ENCODE measurements at regions not wholly inside any gene's neighbourhood (a gene's known extent, or its start where the extent isn't known, plus 50 kb on each side); places are given as distances from the start of the nearest gene placed in this dataset.
"Not testable (repeated sequence)": the region's sequence is repeated elsewhere in the genome, so short reads cannot be mapped to it uniquely, and the experiment has no call there.

GRCh38 chr4:63302078-63302477 lies 1107.2 kb downstream of the TECRL start:
- no peak for DNase-seq (ENCODE audit: low read depth)

- no peak for DNase-seq (ENCODE audit: low read depth)
Measured at GRCh38 chr4:63296773-63297172, 1112.5 kb downstream of the TECRL start.

- no peak for DNase-seq (ENCODE audit: low read depth)
Measured at GRCh38 chr4:63275491-63275890, 1133.8 kb downstream of the TECRL start.

GRCh38 chr4:63269156-63269555 lies 1140.1 kb downstream of the TECRL start:
- DNase-seq (ENCODE audit: low read depth) = no peak

GRCh38 chr4:63233671-63234070 lies 1175.6 kb downstream of the TECRL start:
- DNase-seq (ENCODE audit: low read depth) = no peak

- no peak for DNase-seq (ENCODE audit: low read depth)
Measured at GRCh38 chr4:63232058-63232457, 1177.2 kb downstream of the TECRL start.

GRCh38 chr4:63226229-63226628 lies 1183.0 kb downstream of the TECRL start:
- DNase-seq (ENCODE audit: low read depth) = no peak

GRCh38 chr4:63222466-63222865 lies 1186.8 kb downstream of the TECRL start:
- no peak for DNase-seq (ENCODE audit: low read depth)

GRCh38 chr4:63221477-63221876 lies 1187.8 kb downstream of the TECRL start:
- no peak for DNase-seq (ENCODE audit: low read depth)

GRCh38 chr4:63218856-63219255 lies 1190.4 kb downstream of the TECRL start:
- DNase-seq (ENCODE audit: low read depth) = no peak

GRCh38 chr4:63214076-63214475 lies 1195.2 kb downstream of the TECRL start:
- no peak for DNase-seq (ENCODE audit: low read depth)

- DNase-seq (ENCODE audit: low read depth) = no peak
Measured at GRCh38 chr4:63211776-63212479, 1197.3 kb downstream of the TECRL start.

GRCh38 chr4:63211375-63211774 lies 1197.9 kb downstream of the TECRL start:
- no peak for DNase-seq (ENCODE audit: low read depth)

GRCh38 chr4:63193029-63193428 lies 1216.2 kb downstream of the TECRL start:
- not testable (repeated sequence) for DNase-seq (ENCODE audit: low read depth)

GRCh38 chr4:63171341-63171740 lies 1237.9 kb downstream of the TECRL start:
- DNase-seq (ENCODE audit: low read depth) = no peak

- no peak for DNase-seq (ENCODE audit: low read depth)
Measured at GRCh38 chr4:63170923-63171322, 1238.3 kb downstream of the TECRL start.

- no peak for DNase-seq (ENCODE audit: low read depth)
Measured at GRCh38 chr4:63169836-63170235, 1239.4 kb downstream of the TECRL start.

- DNase-seq (ENCODE audit: low read depth) = no peak
Measured at GRCh38 chr4:63155561-63155960, 1253.7 kb downstream of the TECRL start.

GRCh38 chr4:63123441-63123840 lies 1285.8 kb downstream of the TECRL start:
- no peak for DNase-seq (ENCODE audit: low read depth)

- no peak for DNase-seq (ENCODE audit: low read depth)
Measured at GRCh38 chr4:63122955-63123354, 1286.3 kb downstream of the TECRL start.

- no peak for DNase-seq (ENCODE audit: low read depth)
Measured at GRCh38 chr4:63106600-63106999, 1302.7 kb downstream of the TECRL start.

- no peak for DNase-seq (ENCODE audit: low read depth)
Measured at GRCh38 chr4:63105839-63106238, 1303.4 kb downstream of the TECRL start.

- DNase-seq (ENCODE audit: low read depth) = no peak
Measured at GRCh38 chr4:63090641-63091040, 1318.6 kb downstream of the TECRL start.

GRCh38 chr4:63085091-63085490 lies 1324.2 kb downstream of the TECRL start:
- DNase-seq (ENCODE audit: low read depth) = no peak
